ENCODE measurements at regions not wholly inside any gene's neighbourhood (a gene's known extent, or its start where the extent isn't known, plus 50 kb on each side); places are given as distances from the start of the nearest gene placed in this dataset.
"Not testable (repeated sequence)": the region's sequence is repeated elsewhere in the genome, so short reads cannot be mapped to it uniquely, and the experiment has no call there.

GRCh38 chr16:25553711-25554436 is 137.9 kb upstream of the HS3ST4 start:
- no peak overlapping the region for H3K4me3 ChIP-seq (ENCODE audit: low read depth, low read length)
- no peak for TF ChIP-seq CTCF (IDR thresholded peaks at IDR 0.05; ENCODE audit: insufficient read depth, low read length)
- peak; percentile 15 for DNase-seq (ENCODE audit: low read depth)

- no peak overlapping the region for H3K4me3 ChIP-seq (ENCODE audit: low read depth, low read length)
- DNase-seq (ENCODE audit: low read depth): no peak
- no peak for TF ChIP-seq CTCF (IDR thresholded peaks at IDR 0.05; ENCODE audit: insufficient read depth, low read length)
Observed at GRCh38 chr16:25550647-25551046, 141.1 kb upstream of the HS3ST4 start.

- no peak for TF ChIP-seq CTCF (IDR thresholded peaks at IDR 0.05; ENCODE audit: insufficient read depth, low read length)
- DNase-seq (ENCODE audit: low read depth): no peak
- H3K4me3 ChIP-seq (ENCODE audit: low read depth, low read length): no peak overlapping the region
Observed at GRCh38 chr16:25546791-25547190, 145.0 kb upstream of the HS3ST4 start.

GRCh38 chr16:25544294-25544693 is 147.5 kb upstream of the HS3ST4 start:
- H3K4me3 ChIP-seq (ENCODE audit: low read depth, low read length): no peak overlapping the region
- DNase-seq (ENCODE audit: low read depth): no peak
- no peak for TF ChIP-seq CTCF (IDR thresholded peaks at IDR 0.05; ENCODE audit: insufficient read depth, low read length)

GRCh38 chr16:25542306-25542705 is 149.5 kb upstream of the HS3ST4 start:
- no peak overlapping the region for H3K4me3 ChIP-seq (ENCODE audit: low read depth, low read length)
- TF ChIP-seq CTCF (IDR thresholded peaks at IDR 0.05; ENCODE audit: insufficient read depth, low read length): no peak
- no peak for DNase-seq (ENCODE audit: low read depth)

- not testable (repeated sequence) for DNase-seq (ENCODE audit: low read depth); H3K4me3 ChIP-seq (ENCODE audit: low read depth, low read length)
Observed at GRCh38 chr16:25539767-25540166, 152.0 kb upstream of the HS3ST4 start.

- TF ChIP-seq CTCF (IDR thresholded peaks at IDR 0.05; ENCODE audit: insufficient read depth, low read length): no peak
- DNase-seq (ENCODE audit: low read depth): no peak
- H3K4me3 ChIP-seq (ENCODE audit: low read depth, low read length): no peak overlapping the region
Observed at GRCh38 chr16:25523183-25523582, 168.6 kb upstream of the HS3ST4 start.

Data from fibroblast of the aortic adventitia (primary cell).